RWPE2 (cell line): ENCODE measurements at regions not wholly inside any gene's neighbourhood (a gene's known extent, or its start where the extent isn't known, plus 50 kb on each side); places are given as distances from the start of the nearest gene placed in this dataset.
A peak's percentile ranks its signal among the peaks of the same experiment; 100 is the strongest.

Experiments used
- ATAC-seq: fragments of 200-7000 bp; cut with Tn5 transposase; 3 replicates; pipeline ENCODE4 v1.9.1; 2021; ENCODE audit warnings: low read depth
- DNase-seq: peaks from one replicate; pipeline ENCODE4 v3.0.0-alpha.2; 2020; ENCODE audit warnings: low spot score
- H3K27ac ChIP-seq: fragments of 450-650 bp; 2 replicates; pipeline ENCODE4 v1.5.1; 2017; ENCODE audit warnings: mild to moderate bottlenecking; ENCODE audit not compliant: poor library complexity, severe bottlenecking
- H3K27me3 ChIP-seq: fragments of 250-450 bp; sonication (Bioruptor Pico); 2 replicates; pipeline ENCODE4 v1.5.1; 2021; ENCODE audit warnings: mild to moderate bottlenecking, moderate library complexity; ENCODE audit not compliant: insufficient read depth, poor library complexity, severe bottlenecking
- H3K36me3 ChIP-seq: fragments of 250-450 bp; sonication (Bioruptor Pico); 2 replicates; pipeline ENCODE4 v1.5.1; 2020; ENCODE audit warnings: low read depth, mild to moderate bottlenecking, moderate library complexity
- H3K4me1 ChIP-seq: fragments of 250-450 bp; sonication (Bioruptor Pico); 2 replicates; pipeline ENCODE4 v1.5.1; 2021; ENCODE audit warnings: mild to moderate bottlenecking, moderate library complexity; ENCODE audit not compliant: insufficient read depth, poor library complexity, severe bottlenecking
- H3K4me3 ChIP-seq: fragments of 250-450 bp; sonication (Bioruptor Pico); 2 replicates; pipeline ENCODE4 v1.5.1; 2021; ENCODE audit warnings: mild to moderate bottlenecking, moderate library complexity; ENCODE audit not compliant: severe bottlenecking
- H3K9me3 ChIP-seq: fragments of 250-450 bp; sonication (Bioruptor Pico); 2 replicates; pipeline ENCODE4 v1.5.1; 2021; ENCODE audit warnings: mild to moderate bottlenecking, moderate library complexity; ENCODE audit not compliant: severe bottlenecking
- TF ChIP-seq, protein P1 (sequence below): fragments of 450-650 bp; IDR thresholded peaks from one replicate; pipeline ENCODE4 v1.5.1; 2017; ENCODE audit warnings: mild to moderate bottlenecking, moderate library complexity; ENCODE audit not compliant: poor library complexity, severe bottlenecking

DNA sequence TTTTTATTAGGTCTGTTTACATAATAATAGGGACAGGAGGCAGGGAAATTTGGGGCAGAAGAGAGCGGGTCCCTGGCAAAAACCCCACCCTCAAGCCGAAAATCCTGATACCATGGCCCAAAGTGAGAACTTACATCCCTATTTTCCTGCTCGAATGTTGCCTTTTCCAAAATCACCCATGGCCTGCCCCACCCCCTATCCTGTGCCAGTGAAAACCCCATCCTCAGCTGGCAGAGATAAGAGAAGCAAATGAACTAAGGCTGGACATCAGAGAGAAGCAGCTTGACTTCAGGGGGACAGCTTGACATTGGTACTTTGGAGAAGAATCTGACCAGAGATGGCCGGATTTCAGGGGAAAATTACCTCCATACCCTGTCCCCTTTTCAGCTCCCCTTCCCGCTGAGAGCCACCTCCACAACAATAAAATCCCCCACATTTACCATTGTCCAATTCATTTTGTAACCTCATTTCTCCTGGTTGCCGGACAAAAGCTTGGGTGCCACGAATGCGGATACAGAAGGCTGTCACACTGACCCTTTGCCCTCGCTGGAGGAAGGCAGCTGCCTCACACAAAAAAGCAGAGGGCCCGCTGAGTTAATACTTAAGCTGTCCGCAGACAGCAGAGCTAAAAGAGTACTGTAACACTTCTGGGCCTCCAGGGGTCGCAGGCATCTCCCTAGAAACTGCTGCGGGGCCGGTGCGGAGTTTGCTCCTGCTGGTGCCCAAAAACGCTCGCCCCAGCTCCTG is 196.2 kb downstream of the SNCA start:
- Histone ChIP-seq H3K36me3 (no peaks in the 10 kb centered on the region), H3K27ac (no peak overlapping the region), H3K9me3 (no peaks in the 10 kb centered on the region), H3K4me3 (no peak overlapping the region), H3K4me1 (no peaks in the 10 kb centered on the region), H3K27me3 (no peaks in the 10 kb centered on the region)
- ATAC-seq (peak; percentile 74), DNase-seq (peak; percentile 45)
- TF ChIP-seq, protein P1, sequence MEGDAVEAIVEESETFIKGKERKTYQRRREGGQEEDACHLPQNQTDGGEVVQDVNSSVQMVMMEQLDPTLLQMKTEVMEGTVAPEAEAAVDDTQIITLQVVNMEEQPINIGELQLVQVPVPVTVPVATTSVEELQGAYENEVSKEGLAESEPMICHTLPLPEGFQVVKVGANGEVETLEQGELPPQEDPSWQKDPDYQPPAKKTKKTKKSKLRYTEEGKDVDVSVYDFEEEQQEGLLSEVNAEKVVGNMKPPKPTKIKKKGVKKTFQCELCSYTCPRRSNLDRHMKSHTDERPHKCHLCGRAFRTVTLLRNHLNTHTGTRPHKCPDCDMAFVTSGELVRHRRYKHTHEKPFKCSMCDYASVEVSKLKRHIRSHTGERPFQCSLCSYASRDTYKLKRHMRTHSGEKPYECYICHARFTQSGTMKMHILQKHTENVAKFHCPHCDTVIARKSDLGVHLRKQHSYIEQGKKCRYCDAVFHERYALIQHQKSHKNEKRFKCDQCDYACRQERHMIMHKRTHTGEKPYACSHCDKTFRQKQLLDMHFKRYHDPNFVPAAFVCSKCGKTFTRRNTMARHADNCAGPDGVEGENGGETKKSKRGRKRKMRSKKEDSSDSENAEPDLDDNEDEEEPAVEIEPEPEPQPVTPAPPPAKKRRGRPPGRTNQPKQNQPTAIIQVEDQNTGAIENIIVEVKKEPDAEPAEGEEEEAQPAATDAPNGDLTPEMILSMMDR, result peak; percentile 55

DNA sequence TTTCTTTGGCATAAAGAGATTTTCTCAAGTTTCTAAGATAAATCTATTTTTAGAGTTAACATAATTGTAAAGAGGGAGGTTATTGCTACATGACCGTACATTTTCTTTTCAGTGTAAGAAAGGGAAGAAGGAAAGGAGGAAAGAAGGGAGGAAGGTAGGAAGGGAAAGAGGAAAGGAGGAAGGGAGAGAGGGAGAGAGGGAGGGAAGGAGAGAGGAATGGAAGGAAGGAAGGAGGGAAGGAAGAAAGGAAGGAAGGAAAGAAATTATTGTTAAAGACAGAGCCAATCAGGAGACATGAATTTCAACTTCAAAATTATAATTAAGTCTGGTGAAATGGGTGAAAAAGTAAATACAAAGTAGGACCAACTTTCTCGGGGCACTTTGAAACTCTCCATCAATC is 197.6 kb downstream of the SNCA start:
- no peaks in the 10 kb centered on the region for H3K4me1 ChIP-seq
- ATAC-seq (no peak), DNase-seq (no peak)
- H3K36me3 ChIP-seq, result no peaks in the 10 kb centered on the region
- TF ChIP-seq, protein P1, result no peak
- no peak overlapping the region for H3K27ac ChIP-seq
- H3K27me3 ChIP-seq, result no peaks in the 10 kb centered on the region
- no peak overlapping the region for H3K4me3 ChIP-seq
- H3K9me3 ChIP-seq, result no peaks in the 10 kb centered on the region

DNA sequence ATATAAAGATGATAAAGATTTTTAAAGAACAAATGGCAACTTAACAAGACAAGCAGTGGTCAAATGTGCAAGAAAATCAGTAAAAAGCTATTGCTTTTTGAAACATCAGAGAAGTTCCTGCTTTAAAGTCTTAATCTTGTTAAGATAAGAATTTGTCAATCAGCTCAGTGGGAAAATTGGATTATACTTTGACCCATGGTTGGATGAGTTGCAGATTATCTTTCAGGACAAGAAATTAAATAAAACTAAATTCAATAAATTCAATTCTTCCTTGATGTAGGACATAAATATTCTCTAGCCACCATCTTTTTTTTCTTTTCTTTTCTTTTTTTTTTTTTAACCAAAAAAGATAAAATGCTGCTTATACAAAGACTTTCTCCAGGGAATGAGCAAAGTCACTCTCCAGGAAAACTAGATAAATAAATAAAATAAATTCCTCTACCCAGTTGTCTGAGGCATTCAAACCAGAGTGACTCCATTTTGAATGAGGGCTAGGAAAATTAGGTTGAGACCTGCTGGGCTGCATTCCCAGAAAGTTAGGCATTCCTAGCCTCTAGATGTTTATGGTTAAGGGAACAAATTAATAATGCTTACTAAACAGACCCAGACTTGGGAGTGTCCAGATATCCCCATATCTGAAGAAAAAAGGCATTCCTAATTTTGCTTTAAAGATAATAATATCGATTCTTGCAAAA is 211.2 kb downstream of the SNCA start:
- no peak for ATAC-seq
- DNase-seq, result no peak
- Histone ChIP-seq H3K27me3 (no peaks in the 10 kb centered on the region), H3K9me3 (no peaks in the 10 kb centered on the region), H3K27ac (no peak overlapping the region), H3K4me3 (no peak overlapping the region), H3K36me3 (no peaks in the 10 kb centered on the region), H3K4me1 (no peaks in the 10 kb centered on the region)
- TF ChIP-seq, protein P1, result no peak

DNA sequence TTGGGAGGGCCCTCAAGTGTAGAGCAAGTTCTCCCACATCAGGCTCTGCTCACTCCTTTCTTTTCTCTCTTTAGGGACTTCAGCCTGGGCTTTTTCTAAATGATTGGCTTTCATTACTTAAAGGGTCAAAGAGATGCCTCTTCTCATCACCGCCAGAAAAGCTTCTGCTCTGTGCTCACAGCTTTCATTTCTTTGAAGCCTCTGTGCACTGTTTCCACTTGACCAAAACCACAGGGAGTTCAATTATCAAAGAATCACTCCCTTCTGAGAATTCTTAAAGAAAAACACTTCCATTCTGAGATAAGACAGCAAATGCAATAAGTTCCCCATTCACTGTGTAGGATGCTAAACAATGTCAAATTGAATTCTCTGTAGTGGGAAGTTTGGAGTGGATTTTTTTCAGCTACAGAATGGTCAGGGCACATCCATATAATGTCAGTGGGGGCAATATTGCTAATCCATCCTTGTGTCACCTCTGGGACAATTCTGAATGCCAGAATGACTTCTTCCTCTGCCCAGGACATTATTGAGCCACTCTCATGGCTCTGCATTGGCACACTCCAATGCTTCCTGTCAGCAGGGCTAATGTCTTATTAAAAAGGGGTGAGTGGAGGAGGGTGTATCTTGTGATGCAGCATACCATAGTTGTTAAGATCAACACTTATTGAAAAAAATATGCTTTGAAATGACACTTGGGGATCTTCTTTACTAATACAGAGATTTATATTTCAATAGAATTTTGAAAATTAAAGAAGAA is 217.6 kb downstream of the SNCA start:
- no peaks in the 10 kb centered on the region for H3K4me1 ChIP-seq
- no peak for DNase-seq
- ATAC-seq, result no peak
- H3K27ac ChIP-seq, result no peak overlapping the region
- no peaks in the 10 kb centered on the region for H3K27me3 ChIP-seq
- TF ChIP-seq, protein P1, result no peak
- no peak overlapping the region for H3K4me3 ChIP-seq
- H3K36me3 ChIP-seq, result no peaks in the 10 kb centered on the region
- H3K9me3 ChIP-seq, result no peaks in the 10 kb centered on the region
